HG03139 (cell line): ENCODE measurements at regions not wholly inside any gene's neighbourhood (a gene's known extent, or its start where the extent isn't known, plus 50 kb on each side); places are given as distances from the start of the nearest gene placed in this dataset.

Source experiments
- ATAC-seq: cut with Tn5 transposase; IDR thresholded peaks from one replicate; pipeline ENCODE4 v1.9.1; 2021; ENCODE audit not compliant: unreplicated experiment

- no peak for ATAC-seq
Measured at GRCh38 chr3:148075771-148076716, 621.7 kb upstream of the AGTR1 start.

GRCh38 chr3:148077318-148077923 is 620.3 kb upstream of the AGTR1 start:
- ATAC-seq, result no peak

DNA sequence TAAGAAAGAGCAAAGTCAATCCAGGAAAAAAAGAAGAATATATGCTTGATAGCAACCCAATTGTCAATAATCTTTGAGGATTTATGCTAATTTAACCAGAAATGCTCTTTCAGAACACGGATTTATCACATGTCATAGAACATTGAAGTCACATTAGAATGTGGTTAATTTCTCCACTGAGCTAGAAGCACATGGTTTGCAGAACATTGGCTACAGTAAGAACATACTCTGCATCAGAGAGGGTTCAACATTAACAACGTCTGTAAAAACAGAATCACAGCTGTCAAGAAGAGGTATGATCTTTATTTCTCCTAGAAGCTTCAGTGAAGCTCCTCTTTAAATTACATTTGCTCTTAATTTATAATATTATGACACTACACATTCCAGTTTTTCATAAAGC is 619.7 kb upstream of the AGTR1 start:
- ATAC-seq, result no peak

GRCh38 chr3:148078658-148079057 is 619.0 kb upstream of the AGTR1 start:
- ATAC-seq, result no peak

- no peak for ATAC-seq
Measured at GRCh38 chr3:148079370-148079769, 618.3 kb upstream of the AGTR1 start.

DNA sequence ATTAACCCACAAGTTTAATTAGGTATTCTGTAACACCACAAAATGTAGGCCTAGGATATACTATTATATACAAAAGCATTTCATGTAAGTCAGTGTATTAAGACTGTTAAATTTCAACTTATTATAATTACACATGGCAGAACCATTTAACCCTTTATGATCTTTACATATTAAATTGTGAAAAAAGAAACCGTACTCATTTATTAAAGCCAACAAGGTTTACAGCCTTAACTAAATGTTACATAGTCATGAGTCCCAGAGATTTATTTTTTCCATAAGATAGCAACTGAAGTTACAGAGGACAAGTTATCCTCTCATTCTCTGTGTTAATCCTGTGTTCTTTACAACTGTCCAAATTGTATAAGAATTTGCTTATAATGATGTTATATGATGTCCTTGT is 615.8 kb upstream of the AGTR1 start:
- no peak for ATAC-seq

- ATAC-seq, result no peak
Measured at GRCh38 chr3:148082506-148083280, 615.0 kb upstream of the AGTR1 start.

DNA sequence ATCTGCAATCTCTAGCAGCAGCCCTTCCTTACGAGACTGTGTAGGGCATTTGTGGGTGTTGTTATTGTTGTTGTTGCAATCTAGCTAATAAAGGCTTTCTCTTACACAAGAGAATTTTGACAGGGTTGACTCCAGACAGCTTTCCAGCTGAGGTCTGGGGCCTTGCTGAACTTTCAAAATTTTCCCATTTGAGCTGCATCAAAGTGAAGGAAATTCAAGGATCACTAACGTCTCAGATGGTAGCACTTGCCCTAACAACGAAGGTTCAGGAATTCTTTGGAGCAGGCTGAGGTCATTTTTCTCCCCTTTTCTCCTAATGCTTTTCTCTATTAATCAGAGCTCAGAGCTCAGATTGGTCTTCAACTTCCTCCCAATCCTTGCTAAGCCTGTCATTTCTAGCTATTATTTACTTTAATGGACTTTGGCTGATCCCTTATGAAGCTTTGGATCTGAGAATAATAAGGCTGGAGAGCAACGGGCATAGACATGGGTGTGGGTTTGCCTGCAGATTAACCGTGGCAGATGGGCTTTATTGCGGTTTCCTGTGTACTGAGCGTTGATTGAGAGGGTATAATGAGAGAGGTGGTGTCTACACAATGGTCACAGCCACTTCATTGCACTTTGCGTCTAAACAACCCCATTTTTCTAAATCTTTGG is 614.0 kb upstream of the AGTR1 start:
- ATAC-seq, result no peak

DNA sequence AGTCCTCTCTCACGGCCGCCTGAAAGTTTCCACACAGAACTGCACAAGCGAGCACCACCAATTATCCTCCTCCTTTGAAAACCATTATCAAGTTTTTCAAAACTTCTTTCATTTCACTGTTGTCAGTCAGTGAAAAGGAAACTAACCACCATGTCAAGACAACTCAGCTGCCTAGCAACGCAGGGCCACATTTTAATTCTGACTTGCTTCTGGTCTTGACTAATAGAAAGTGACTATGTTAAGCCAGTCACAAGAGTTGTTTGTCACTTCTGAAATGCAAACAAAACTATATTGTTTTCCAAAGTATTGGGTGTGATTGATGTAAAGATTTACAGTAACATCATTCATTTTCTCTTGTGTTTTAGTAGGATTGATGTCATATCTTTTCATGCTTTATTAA is 612.8 kb upstream of the AGTR1 start:
- no peak for ATAC-seq

DNA sequence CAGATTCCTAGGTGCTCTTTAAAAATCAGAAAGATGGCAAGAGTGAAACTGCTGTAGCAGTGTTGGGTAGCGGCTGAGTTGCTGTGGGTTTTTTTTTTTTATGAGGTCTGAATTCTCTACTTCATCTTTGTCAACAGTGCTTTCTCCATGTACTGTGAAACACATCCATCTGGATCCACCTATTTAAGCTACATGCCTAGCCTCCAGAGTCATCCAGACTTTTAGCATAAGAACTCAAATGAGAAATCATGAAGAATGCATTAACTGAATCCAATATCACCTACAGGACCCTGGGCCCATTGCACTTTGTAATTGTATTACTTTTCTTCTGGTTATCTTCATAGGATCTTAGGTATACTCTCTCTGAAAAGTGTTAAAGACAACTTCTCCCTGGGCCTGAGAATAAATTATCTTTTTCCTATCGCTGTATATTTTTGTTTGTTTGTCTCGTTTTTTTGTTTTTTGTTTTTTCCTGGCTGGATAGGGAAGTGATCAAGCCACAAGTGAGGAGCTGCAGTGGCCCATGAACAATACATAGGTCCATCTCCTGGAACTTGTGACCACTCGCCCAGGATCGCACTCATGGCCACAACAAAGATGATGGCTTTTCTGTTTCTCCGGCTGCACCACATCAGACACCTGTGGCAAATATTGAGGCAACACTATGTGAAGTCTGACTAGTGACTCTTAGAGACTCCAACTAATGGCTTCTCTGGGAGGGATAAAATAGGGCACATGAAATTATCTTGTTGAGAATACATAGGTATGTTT is 609.9 kb upstream of the AGTR1 start:
- ATAC-seq, result no peak

GRCh38 chr3:148089171-148089570 is 608.5 kb upstream of the AGTR1 start:
- no peak for ATAC-seq

- no peak for ATAC-seq
Measured at GRCh38 chr3:148090156-148090555, 607.5 kb upstream of the AGTR1 start.

GRCh38 chr3:148092624-148093347 is 604.9 kb upstream of the AGTR1 start:
- ATAC-seq, result no peak

- ATAC-seq, result no peak
Measured at GRCh38 chr3:148093753-148094152, 604.0 kb upstream of the AGTR1 start.

GRCh38 chr3:148095962-148096361 is 601.7 kb upstream of the AGTR1 start:
- no peak for ATAC-seq

- ATAC-seq, result no peak
Measured at GRCh38 chr3:148100476-148100875, 597.2 kb upstream of the AGTR1 start.

GRCh38 chr3:148101061-148101460 is 596.6 kb upstream of the AGTR1 start:
- no peak for ATAC-seq

GRCh38 chr3:148102156-148102555 is 595.5 kb upstream of the AGTR1 start:
- ATAC-seq, result no peak

GRCh38 chr3:148106062-148106461 is 591.6 kb upstream of the AGTR1 start:
- no peak for ATAC-seq

GRCh38 chr3:148126956-148127355 is 570.7 kb upstream of the AGTR1 start:
- no peak for ATAC-seq
